Esophagus muscularis mucosa (tissue), 3 donors: ENCODE measurements at regions not wholly inside any gene's neighbourhood (a gene's known extent, or its start where the extent isn't known, plus 50 kb on each side); places are given as distances from the start of the nearest gene placed in this dataset.

Experiments used
- POLR2A ChIP-seq: fragments of 450-650 bp; IDR thresholded peaks from one replicate; pipeline ENCODE4 v1.6.1; 2017; ENCODE audit warnings: antibody characterized with exemption, moderate library complexity, mild to moderate bottlenecking, low read depth
- TF ChIP-seq, protein P1 (sequence below), 3 experiments: fragments of 200-600 bp in 2 of 3; fragments of 450-650 bp in 1 of 3; sonication (generic) in 2 of 3; IDR thresholded peaks; one replicate each; pipeline ENCODE4 v1.5.1; 2017 to 2019; ENCODE audit warnings: antibody characterized with exemption in 3 of 3, mild to moderate bottlenecking in 2 of 3, moderate library complexity in 1 of 3

- TF ChIP-seq, protein P1, sequence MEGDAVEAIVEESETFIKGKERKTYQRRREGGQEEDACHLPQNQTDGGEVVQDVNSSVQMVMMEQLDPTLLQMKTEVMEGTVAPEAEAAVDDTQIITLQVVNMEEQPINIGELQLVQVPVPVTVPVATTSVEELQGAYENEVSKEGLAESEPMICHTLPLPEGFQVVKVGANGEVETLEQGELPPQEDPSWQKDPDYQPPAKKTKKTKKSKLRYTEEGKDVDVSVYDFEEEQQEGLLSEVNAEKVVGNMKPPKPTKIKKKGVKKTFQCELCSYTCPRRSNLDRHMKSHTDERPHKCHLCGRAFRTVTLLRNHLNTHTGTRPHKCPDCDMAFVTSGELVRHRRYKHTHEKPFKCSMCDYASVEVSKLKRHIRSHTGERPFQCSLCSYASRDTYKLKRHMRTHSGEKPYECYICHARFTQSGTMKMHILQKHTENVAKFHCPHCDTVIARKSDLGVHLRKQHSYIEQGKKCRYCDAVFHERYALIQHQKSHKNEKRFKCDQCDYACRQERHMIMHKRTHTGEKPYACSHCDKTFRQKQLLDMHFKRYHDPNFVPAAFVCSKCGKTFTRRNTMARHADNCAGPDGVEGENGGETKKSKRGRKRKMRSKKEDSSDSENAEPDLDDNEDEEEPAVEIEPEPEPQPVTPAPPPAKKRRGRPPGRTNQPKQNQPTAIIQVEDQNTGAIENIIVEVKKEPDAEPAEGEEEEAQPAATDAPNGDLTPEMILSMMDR (IDR thresholded peaks at IDR 0.05) = no peak
- no peak for TF ChIP-seq POLR2A
Observed at GRCh38 chr11:28461338-28461737, 353.1 kb downstream of the METTL15 start.
